HL-60 (cell line): ENCODE measurements at regions not wholly inside any gene's neighbourhood (a gene's known extent, or its start where the extent isn't known, plus 50 kb on each side); places are given as distances from the start of the nearest gene placed in this dataset.
"Not testable (repeated sequence)": the region's sequence is repeated elsewhere in the genome, so short reads cannot be mapped to it uniquely, and the experiment has no call there.

Source experiments
- DNase-seq, 2 experiments: peaks; one replicate each; pipeline ENCODE4 v3.0.0-alpha.2; 2010 to 2020; ENCODE audit warnings: low read depth in 1 of 2, low spot score in 1 of 2
- H3K27ac ChIP-seq: fragments of 250-450 bp; sonication (Bioruptor Pico); replicated peaks from 2 replicates; pipeline ENCODE4 v1.5.1; 2020; ENCODE audit warnings: mild to moderate bottlenecking, moderate library complexity
- H3K27me3 ChIP-seq: fragments of 250-450 bp; sonication (Bioruptor Pico); 2 replicates; pipeline ENCODE4 v1.5.1; 2021; ENCODE audit warnings: mild to moderate bottlenecking, moderate library complexity; ENCODE audit not compliant: insufficient read depth, poor library complexity, severe bottlenecking
- H3K4me3 ChIP-seq: replicated peaks from 2 replicates; pipeline ENCODE4 v1.5.1; 2011; ENCODE audit warnings: mild to moderate bottlenecking, control low read depth, low read length; ENCODE audit not compliant: insufficient read depth
- CTCF ChIP-seq: IDR thresholded peaks from one replicate; pipeline ENCODE4 v1.5.1; 2011; ENCODE audit warnings: low read length, control low read depth, inconsistent platforms; ENCODE audit not compliant: insufficient read depth
- GABPA ChIP-seq: IDR thresholded peaks from 2 replicates; pipeline ENCODE4 v1.6.1; 2012; ENCODE audit warnings: low read depth
- POLR2AphosphoS5 ChIP-seq: IDR thresholded peaks from 2 replicates; pipeline ENCODE4 v1.6.1; 2012; ENCODE audit warnings: low read depth
- SPI1 ChIP-seq: IDR thresholded peaks from 2 replicates; pipeline ENCODE4 v1.6.1; 2012; ENCODE audit warnings: low read depth, mild to moderate bottlenecking, borderline replicate concordance
- TF ChIP-seq, protein P1 (sequence below): IDR thresholded peaks from 2 replicates; pipeline ENCODE4 v1.6.1; 2012; ENCODE audit warnings: low read depth; ENCODE audit not compliant: insufficient replicate concordance

- H3K4me3 ChIP-seq: no peak overlapping the region
- no peak overlapping the region for H3K27ac ChIP-seq
- no peak for DNase-seq
- TF ChIP-seq, protein P1, sequence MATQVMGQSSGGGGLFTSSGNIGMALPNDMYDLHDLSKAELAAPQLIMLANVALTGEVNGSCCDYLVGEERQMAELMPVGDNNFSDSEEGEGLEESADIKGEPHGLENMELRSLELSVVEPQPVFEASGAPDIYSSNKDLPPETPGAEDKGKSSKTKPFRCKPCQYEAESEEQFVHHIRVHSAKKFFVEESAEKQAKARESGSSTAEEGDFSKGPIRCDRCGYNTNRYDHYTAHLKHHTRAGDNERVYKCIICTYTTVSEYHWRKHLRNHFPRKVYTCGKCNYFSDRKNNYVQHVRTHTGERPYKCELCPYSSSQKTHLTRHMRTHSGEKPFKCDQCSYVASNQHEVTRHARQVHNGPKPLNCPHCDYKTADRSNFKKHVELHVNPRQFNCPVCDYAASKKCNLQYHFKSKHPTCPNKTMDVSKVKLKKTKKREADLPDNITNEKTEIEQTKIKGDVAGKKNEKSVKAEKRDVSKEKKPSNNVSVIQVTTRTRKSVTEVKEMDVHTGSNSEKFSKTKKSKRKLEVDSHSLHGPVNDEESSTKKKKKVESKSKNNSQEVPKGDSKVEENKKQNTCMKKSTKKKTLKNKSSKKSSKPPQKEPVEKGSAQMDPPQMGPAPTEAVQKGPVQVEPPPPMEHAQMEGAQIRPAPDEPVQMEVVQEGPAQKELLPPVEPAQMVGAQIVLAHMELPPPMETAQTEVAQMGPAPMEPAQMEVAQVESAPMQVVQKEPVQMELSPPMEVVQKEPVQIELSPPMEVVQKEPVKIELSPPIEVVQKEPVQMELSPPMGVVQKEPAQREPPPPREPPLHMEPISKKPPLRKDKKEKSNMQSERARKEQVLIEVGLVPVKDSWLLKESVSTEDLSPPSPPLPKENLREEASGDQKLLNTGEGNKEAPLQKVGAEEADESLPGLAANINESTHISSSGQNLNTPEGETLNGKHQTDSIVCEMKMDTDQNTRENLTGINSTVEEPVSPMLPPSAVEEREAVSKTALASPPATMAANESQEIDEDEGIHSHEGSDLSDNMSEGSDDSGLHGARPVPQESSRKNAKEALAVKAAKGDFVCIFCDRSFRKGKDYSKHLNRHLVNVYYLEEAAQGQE: no peak
- no peak for TF ChIP-seq CTCF
- TF ChIP-seq GABPA: no peak
- no peak for TF ChIP-seq SPI1
- no peak for TF ChIP-seq POLR2AphosphoS5
- no peaks in the 10 kb centered on the region for H3K27me3 ChIP-seq
These were observed 60.6 kb upstream of the AUTS2 start for GRCh38 chr7:69537691-69538090.

- Histone ChIP-seq H3K27me3 (no peaks in the 10 kb centered on the region), H3K4me3 (no peak overlapping the region), H3K27ac (no peak overlapping the region)
- TF ChIP-seq CTCF (no peak), SPI1 (no peak), GABPA (no peak), POLR2AphosphoS5 (no peak)
- TF ChIP-seq, protein P1: no peak
- DNase-seq: no peak
These were observed 58.7 kb upstream of the AUTS2 start for GRCh38 chr7:69539531-69539930.

DNA sequence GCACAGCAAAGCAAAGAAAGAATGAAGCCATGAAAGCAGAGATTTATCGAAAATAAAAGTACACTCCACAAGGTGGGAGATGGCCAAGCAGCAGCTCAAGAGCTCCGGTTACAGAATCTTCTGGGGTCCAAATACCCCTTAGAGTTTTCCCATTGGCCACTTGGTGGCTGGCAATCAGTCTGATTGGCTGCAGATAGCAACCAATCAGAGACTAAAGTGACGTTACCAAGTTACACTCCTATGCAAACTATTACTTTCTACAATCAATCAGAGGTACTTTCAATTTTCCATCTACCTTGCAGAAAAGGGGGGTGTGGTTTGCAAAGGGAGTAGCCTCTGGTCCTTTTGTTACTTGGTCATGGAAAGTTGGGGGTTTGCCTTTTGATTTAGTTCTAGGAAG lies 58.0 kb upstream of the AUTS2 start:
- DNase-seq: no peak
- Histone ChIP-seq H3K27ac (no peak overlapping the region), H3K4me3 (no peak overlapping the region), H3K27me3 (no peaks in the 10 kb centered on the region)
- TF ChIP-seq SPI1: no peak
- TF ChIP-seq, protein P1: no peak
- no peak for TF ChIP-seq GABPA
- TF ChIP-seq CTCF: no peak
- TF ChIP-seq POLR2AphosphoS5: no peak

GRCh38 chr7:69541779-69542432 lies 56.4 kb upstream of the AUTS2 start:
- not testable (repeated sequence) for H3K4me3 ChIP-seq, DNase-seq, H3K27me3 ChIP-seq, H3K27ac ChIP-seq
